ENCODE measurements at regions not wholly inside any gene's neighbourhood (a gene's known extent, or its start where the extent isn't known, plus 50 kb on each side); places are given as distances from the start of the nearest gene placed in this dataset.

- no peak for TF ChIP-seq GATA2 (IDR thresholded peaks at IDR 0.05; ENCODE audit: low read depth, low read length)
- TF ChIP-seq GATA3 (IDR thresholded peaks at IDR 0.05; ENCODE audit: low read depth, low read length) = no peak
Observed at GRCh38 chr14:76583805-76584204, 177.5 kb upstream of the VASH1 start.

All from SH-SY5Y (cell line).